ENCODE measurements at regions not wholly inside any gene's neighbourhood (a gene's known extent, or its start where the extent isn't known, plus 50 kb on each side); places are given as distances from the start of the nearest gene placed in this dataset.

- no peak for TF ChIP-seq CTCF (optimal IDR thresholded peaks at IDR 0.05 in 1 of 3, IDR thresholded peaks at IDR 0.05 in 1 of 3, conservative IDR thresholded peaks at IDR 0.05 in 1 of 3; ENCODE audit: extremely low read depth in 1 of 3, insufficient read depth in 2 of 3, low read length in 3 of 3)
- TF ChIP-seq EZH2 (IDR thresholded peaks at IDR 0.05; ENCODE audit: low read length): no peak
Measured at GRCh38 chr13:74865656-74866055, 616.3 kb downstream of the TBC1D4 start.
